CD4-positive, alpha-beta T cell (primary cell): ENCODE measurements at regions not wholly inside any gene's neighbourhood (a gene's known extent, or its start where the extent isn't known, plus 50 kb on each side); places are given as distances from the start of the nearest gene placed in this dataset.

ENCODE experiments used
- ATAC-seq: fragments of 200-7000 bp; cut with Tn5 transposase; one replicate; pipeline ENCODE4 v1.10.0; 2022; ENCODE audit warnings: mild to moderate bottlenecking; ENCODE audit not compliant: poor library complexity
- CTCF ChIA-PET: fragments of 350-600 bp; sonication (Branson Sonifier 250); formaldehyde crosslinking; loops from one replicate; lab custom pipeline; 2021; ENCODE audit warnings: antibody characterized with exemption, inconsistent platforms; lab: Charles Lee
- POLR2A ChIA-PET: fragments of 350-600 bp; sonication (Branson Sonifier 250); formaldehyde crosslinking; loops from one replicate; lab custom pipeline; 2021; ENCODE audit warnings: antibody characterized with exemption, inconsistent platforms; lab: Charles Lee
- DNase-seq, 14 experiments: peaks; one replicate each; pipeline ENCODE4 v3.0.0-alpha.2; 2013 to 2020; ENCODE audit warnings: mixed read lengths in 2 of 14
- H3K27ac ChIP-seq, 2 donors: one replicate each; pipeline versions ENCODE4 v1.5.1 to v1.7.0; 2013; ENCODE audit warnings: low read length in 2 of 2, low read depth in 1 of 2, mild to moderate bottlenecking in 1 of 2
- H3K27me3 ChIP-seq, 2 experiments: 1 replicate in 1 of 2; 2 replicates in 1 of 2; pipeline versions ENCODE4 v1.6.1 to v1.7.0; 2013; ENCODE audit warnings: low read length in 2 of 2, control low read depth in 1 of 2, mild to moderate bottlenecking in 1 of 2, moderate library complexity in 1 of 2; ENCODE audit not compliant: insufficient read depth in 2 of 2, control insufficient read depth in 1 of 2
- H3K36me3 ChIP-seq: one replicate; pipeline ENCODE4 v1.6.1; 2013; ENCODE audit warnings: low read length, control low read depth; ENCODE audit not compliant: insufficient read depth
- H3K4me1 ChIP-seq: one replicate; pipeline ENCODE4 v1.6.1; 2013; ENCODE audit warnings: low read length, control low read depth; ENCODE audit not compliant: insufficient read depth
- H3K4me3 ChIP-seq: one replicate; pipeline ENCODE4 v1.5.1; 2013; ENCODE audit warnings: mild to moderate bottlenecking, low read length, moderate library complexity
- H3K9me3 ChIP-seq, 2 experiments: 1 replicate in 1 of 2; 2 replicates in 1 of 2; pipeline versions ENCODE4 v1.6.1 to v1.7.0; 2013; ENCODE audit warnings: low read length in 2 of 2, mild to moderate bottlenecking in 2 of 2, control low read depth in 1 of 2, moderate library complexity in 1 of 2; ENCODE audit not compliant: control insufficient read depth in 1 of 2, insufficient read depth in 1 of 2
- H3K27ac Mint-ChIP-seq: one replicate; pipeline ENCODE4 v1.8.0; 2020; ENCODE audit warnings: mixed read lengths
- H3K27me3 Mint-ChIP-seq: one replicate; pipeline ENCODE4 v1.8.0; 2021; ENCODE audit warnings: mixed read lengths
- H3K36me3 Mint-ChIP-seq: one replicate; pipeline ENCODE4 v1.8.0; 2021; ENCODE audit warnings: low read depth, mixed read lengths
- H3K4me1 Mint-ChIP-seq: one replicate; pipeline ENCODE4 v1.8.0; 2021; ENCODE audit warnings: low read depth, mixed read lengths
- H3K4me3 Mint-ChIP-seq: one replicate; pipeline ENCODE4 v1.8.0; 2020; ENCODE audit warnings: mild to moderate bottlenecking, mixed read lengths
- H3K9me3 Mint-ChIP-seq: one replicate; pipeline ENCODE4 v1.8.0; 2020; ENCODE audit warnings: mixed read lengths
- CTCF ChIP-seq: fragments of 200-600 bp; IDR thresholded peaks from one replicate; pipeline ENCODE4 v1.8.0; 2022; ENCODE audit warnings: antibody characterized with exemption, mild to moderate bottlenecking
- intact Hi-C, 2 experiments: fragments of 100-400 bp; cut with DNase I in 1 of 2; cut with micrococcal nuclease in 1 of 2; formaldehyde crosslinking; loops; one replicate each; pipeline versions ENCODE4 v1.15.1 to v1.9.0; 2023 to 2025; cut with DNase I, micrococcal nuclease

GRCh38 chr6:14732226-14732843 lies 513.5 kb upstream of the JARID2 start:
- Mint-ChIP-seq H3K27me3 (no peaks in the 10 kb centered on the region), H3K4me3 (no peak overlapping the region), H3K36me3 (no peaks in the 10 kb centered on the region), H3K4me1 (peaks cover 78% of the 10 kb centered on the region), H3K9me3 (no peaks in the 10 kb centered on the region), H3K27ac (peak overlapping the region; percentile 57)
- no peak for DNase-seq
- H3K4me1 ChIP-seq, result peaks cover 73% of the 10 kb centered on the region
- no peaks in the 10 kb centered on the region for H3K27me3 ChIP-seq
- H3K36me3 ChIP-seq, result no peaks in the 10 kb centered on the region
- H3K4me3 ChIP-seq, result no peak overlapping the region
- intact Hi-C loops, result loop anchor here in 1 of 2 experiments (10.0 kb wide), 1 partner anchor 98 kb away; no protein-coding TSS in a partner anchor
- ChIA-PET POLR2A (interaction anchor here (0.6 kb wide), 1 partner anchor 689 kb away, joined by 3 read pairs; no protein-coding TSS in a partner anchor), CTCF (no interaction called here)
- no peak for TF ChIP-seq CTCF
- H3K27ac ChIP-seq, result no peak overlapping the region
- ATAC-seq, result no peak
- peaks cover 0 to 4% of the 10 kb centered on the region in 2 experiments for H3K9me3 ChIP-seq

- peaks cover 0 to 4% of the 10 kb centered on the region in 2 experiments for H3K9me3 ChIP-seq
- ChIA-PET CTCF (no interaction called here), POLR2A (interaction anchor here (0.6 kb wide), 1 partner anchor 688 kb away, joined by 3 read pairs; no protein-coding TSS in a partner anchor)
- no peak overlapping the region for H3K27ac ChIP-seq
- intact Hi-C loops, result loop anchor here in 1 of 2 experiments (10.0 kb wide), 1 partner anchor 98 kb away; no protein-coding TSS in a partner anchor
- DNase-seq (peak in 10 of 14 experiments; percentile 13 to 74 (median 37)), ATAC-seq (peak; percentile 69)
- peaks cover 66% of the 10 kb centered on the region for H3K4me1 ChIP-seq
- Mint-ChIP-seq H3K36me3 (no peaks in the 10 kb centered on the region), H3K4me3 (peak overlapping the region; percentile 0), H3K27ac (peak overlapping the region; percentile 57), H3K27me3 (no peaks in the 10 kb centered on the region), H3K9me3 (no peaks in the 10 kb centered on the region), H3K4me1 (peaks cover 70% of the 10 kb centered on the region)
- no peaks in the 10 kb centered on the region for H3K27me3 ChIP-seq
- H3K4me3 ChIP-seq, result no peak overlapping the region
- no peaks in the 10 kb centered on the region for H3K36me3 ChIP-seq
- TF ChIP-seq CTCF, result no peak
Measured at GRCh38 chr6:14732844-14733757, 512.8 kb upstream of the JARID2 start.

- H3K27ac ChIP-seq, result no peak overlapping the region
- TF ChIP-seq CTCF, result no peak
Measured at GRCh38 chr6:14734052-14734415, 511.8 kb upstream of the JARID2 start.

More at GRCh38 chr6:14734052-14734415, 511.8 kb upstream of the JARID2 start:
- H3K4me1 ChIP-seq, result peaks cover 57% of the 10 kb centered on the region
- ATAC-seq, result no peak
- no peaks in the 10 kb centered on the region for H3K27me3 Mint-ChIP-seq
- H3K36me3 ChIP-seq, result no peaks in the 10 kb centered on the region
- ChIA-PET POLR2A (no interaction called here), CTCF (no interaction called here)
- no peaks in the 10 kb centered on the region for H3K27me3 ChIP-seq
- H3K27ac Mint-ChIP-seq, result no peak overlapping the region
- peaks cover 0 to 4% of the 10 kb centered on the region in 2 experiments for H3K9me3 ChIP-seq
- no peaks in the 10 kb centered on the region for H3K9me3 Mint-ChIP-seq
- peaks cover 70% of the 10 kb centered on the region for H3K4me1 Mint-ChIP-seq
- no peak overlapping the region for H3K4me3 ChIP-seq
- DNase-seq, result no peak
- no peak overlapping the region for H3K4me3 Mint-ChIP-seq
- H3K36me3 Mint-ChIP-seq, result no peaks in the 10 kb centered on the region
- intact Hi-C loops, result loop anchor here in 1 of 2 experiments (10.0 kb wide), 1 partner anchor 99 kb away; no protein-coding TSS in a partner anchor
